Astrocyte (in vitro differentiated cells and primary cell): ENCODE measurements at regions not wholly inside any gene's neighbourhood (a gene's known extent, or its start where the extent isn't known, plus 50 kb on each side); places are given as distances from the start of the nearest gene placed in this dataset.

Source experiments
- DNase-seq: peaks from one replicate; pipeline ENCODE4 v3.0.0-alpha.2; 2010; ENCODE audit warnings: low read depth
- FAIRE-seq: peaks from 2 replicates; lab custom pipeline; 2011; peaks lifted over from hg19 to GRCh38; lab: Jason Lieb, UNC
- H2AFZ ChIP-seq: 2 replicates; pipeline ENCODE4 v1.6.0; 2012; ENCODE audit warnings: low read depth, low read length, inconsistent platforms
- H3K27ac ChIP-seq: 2 replicates; pipeline ENCODE4 v1.5.1; 2011; ENCODE audit warnings: low read depth, low read length, inconsistent platforms
- H3K27me3 ChIP-seq: 2 replicates; pipeline ENCODE4 v1.6.0; 2011; ENCODE audit warnings: low read length, inconsistent platforms; ENCODE audit not compliant: insufficient read depth
- H3K36me3 ChIP-seq: 2 replicates; pipeline ENCODE4 v1.5.1; 2011; ENCODE audit warnings: low read length, inconsistent platforms; ENCODE audit not compliant: insufficient read depth
- H3K4me1 ChIP-seq: 2 replicates; pipeline ENCODE4 v1.5.1; 2011; ENCODE audit warnings: low read length, inconsistent platforms; ENCODE audit not compliant: insufficient read depth
- H3K4me2 ChIP-seq: 2 replicates; pipeline ENCODE4 v1.6.0; 2012; ENCODE audit warnings: low read length, inconsistent platforms
- H3K4me3 ChIP-seq: 2 replicates; pipeline ENCODE4 v1.5.1; 2011; ENCODE audit warnings: low read depth, mild to moderate bottlenecking, low read length, inconsistent platforms; ENCODE audit not compliant: insufficient read depth
- H3K79me2 ChIP-seq: 2 replicates; pipeline ENCODE4 v1.6.0; 2012; ENCODE audit warnings: mild to moderate bottlenecking, low read length, inconsistent platforms; ENCODE audit not compliant: insufficient read depth
- H3K9ac ChIP-seq: 2 replicates; pipeline ENCODE4 v1.6.0; 2012; ENCODE audit warnings: mild to moderate bottlenecking, low read length, inconsistent platforms
- H3K9me3 ChIP-seq: 2 replicates; pipeline ENCODE4 v1.5.1; 2012; ENCODE audit warnings: low read depth, mild to moderate bottlenecking, low read length, inconsistent platforms; ENCODE audit not compliant: insufficient read depth
- H4K20me1 ChIP-seq: 2 replicates; pipeline ENCODE4 v1.6.0; 2012; ENCODE audit warnings: low read length, inconsistent platforms; ENCODE audit not compliant: insufficient read depth
- H3K27ac Mint-ChIP-seq: one replicate; pipeline ENCODE4 v1.8.0; 2021; ENCODE audit warnings: mild to moderate bottlenecking, mixed read lengths; ENCODE audit not compliant: unreplicated experiment
- H3K27me3 Mint-ChIP-seq: one replicate; pipeline ENCODE4 v1.8.0; 2021; ENCODE audit warnings: low read depth, mixed read lengths; ENCODE audit not compliant: unreplicated experiment
- H3K36me3 Mint-ChIP-seq: one replicate; pipeline ENCODE4 v1.8.0; 2021; ENCODE audit warnings: low read depth, mixed read lengths; ENCODE audit not compliant: unreplicated experiment
- H3K4me1 Mint-ChIP-seq: one replicate; pipeline ENCODE4 v1.8.0; 2021; ENCODE audit warnings: low read depth, mixed read lengths; ENCODE audit not compliant: unreplicated experiment
- H3K4me3 Mint-ChIP-seq: one replicate; pipeline ENCODE4 v1.8.0; 2021; ENCODE audit warnings: mild to moderate bottlenecking, moderate library complexity, mixed read lengths; ENCODE audit not compliant: unreplicated experiment
- H3K9me3 Mint-ChIP-seq: one replicate; pipeline ENCODE4 v1.8.0; 2021; ENCODE audit warnings: mild to moderate bottlenecking, mixed read lengths; ENCODE audit not compliant: unreplicated experiment
- CTCF ChIP-seq: IDR thresholded peaks from 2 replicates; pipeline ENCODE4 v1.5.1; 2011; ENCODE audit warnings: low read depth, mild to moderate bottlenecking, inconsistent platforms, low read length, moderate library complexity; ENCODE audit not compliant: insufficient read depth
- EZH2 ChIP-seq: IDR thresholded peaks from 2 replicates; pipeline ENCODE4 v1.6.1; 2012; ENCODE audit warnings: mild to moderate bottlenecking, low read length, inconsistent platforms; ENCODE audit not compliant: insufficient read depth

DNA sequence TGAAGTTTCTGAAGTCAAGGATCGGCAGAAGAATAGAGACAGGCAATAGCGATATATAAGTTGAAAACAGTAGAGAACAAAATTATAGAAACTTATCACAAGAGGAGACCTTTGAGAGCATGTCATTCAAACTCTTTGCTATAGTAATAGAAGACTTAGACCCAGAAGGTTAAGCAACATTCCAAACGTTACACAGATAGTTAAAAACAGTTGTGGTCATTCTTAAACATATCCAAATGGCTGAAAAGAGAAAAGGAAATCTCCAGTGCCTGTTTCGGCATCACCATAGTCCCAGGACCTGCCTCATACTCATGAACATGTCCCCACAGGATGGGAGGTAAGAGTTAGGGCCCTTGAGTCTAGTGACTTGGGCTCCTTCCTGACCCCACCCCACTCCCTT, 258.1 kb upstream of the NOCT start:
- Histone ChIP-seq H3K4me2 (no peak overlapping the region), H3K4me3 (no peak overlapping the region), H3K9ac (no peak overlapping the region), H3K36me3 (no peaks in the 10 kb centered on the region), H3K9me3 (no peaks in the 10 kb centered on the region), H4K20me1 (no peaks in the 10 kb centered on the region), H3K4me1 (no peaks in the 10 kb centered on the region), H3K79me2 (no peaks in the 10 kb centered on the region), H3K27ac (no peak overlapping the region), H3K27me3 (no peaks in the 10 kb centered on the region), H2AFZ (no peak overlapping the region)
- Mint-ChIP-seq H3K9me3 (peaks cover 2% of the 10 kb centered on the region), H3K27me3 (peaks cover 1% of the 10 kb centered on the region), H3K4me1 (no peaks in the 10 kb centered on the region), H3K4me3 (no peak overlapping the region), H3K27ac (no peak overlapping the region), H3K36me3 (no peaks in the 10 kb centered on the region)
- DNase-seq: no peak
- FAIRE-seq: no peak
- no peak for TF ChIP-seq CTCF
- TF ChIP-seq EZH2: no peak

DNA sequence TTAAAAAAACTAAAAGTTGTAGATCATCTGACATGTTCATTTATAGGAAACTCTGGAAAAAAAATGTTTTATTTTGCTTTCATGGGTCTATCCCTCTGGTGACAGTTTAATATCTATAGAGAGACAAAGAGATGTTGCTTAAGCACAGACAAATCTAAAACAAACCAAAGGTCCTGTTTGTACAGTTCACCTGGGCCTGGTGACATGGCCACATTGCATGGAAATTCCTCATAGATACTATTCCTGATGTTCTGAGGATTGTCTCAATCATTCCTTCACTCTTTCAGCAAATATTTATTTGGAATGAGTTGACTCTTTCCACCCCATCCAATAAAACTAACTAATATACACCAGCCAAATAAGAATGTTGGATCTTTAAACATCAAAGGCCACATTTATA, 259.1 kb upstream of the NOCT start:
- Mint-ChIP-seq H3K36me3 (no peaks in the 10 kb centered on the region), H3K4me1 (no peaks in the 10 kb centered on the region), H3K27ac (no peak overlapping the region), H3K9me3 (peaks cover 4% of the 10 kb centered on the region), H3K27me3 (peaks cover 1% of the 10 kb centered on the region), H3K4me3 (no peak overlapping the region)
- Histone ChIP-seq H3K36me3 (no peaks in the 10 kb centered on the region), H3K9ac (no peak overlapping the region), H3K9me3 (no peaks in the 10 kb centered on the region), H3K4me3 (no peak overlapping the region), H3K79me2 (no peaks in the 10 kb centered on the region), H4K20me1 (no peaks in the 10 kb centered on the region), H3K4me2 (no peak overlapping the region), H3K27me3 (no peaks in the 10 kb centered on the region), H2AFZ (no peak overlapping the region), H3K4me1 (no peaks in the 10 kb centered on the region), H3K27ac (no peak overlapping the region)
- TF ChIP-seq EZH2 (no peak), CTCF (no peak)
- FAIRE-seq (no peak), DNase-seq (no peak)

DNA sequence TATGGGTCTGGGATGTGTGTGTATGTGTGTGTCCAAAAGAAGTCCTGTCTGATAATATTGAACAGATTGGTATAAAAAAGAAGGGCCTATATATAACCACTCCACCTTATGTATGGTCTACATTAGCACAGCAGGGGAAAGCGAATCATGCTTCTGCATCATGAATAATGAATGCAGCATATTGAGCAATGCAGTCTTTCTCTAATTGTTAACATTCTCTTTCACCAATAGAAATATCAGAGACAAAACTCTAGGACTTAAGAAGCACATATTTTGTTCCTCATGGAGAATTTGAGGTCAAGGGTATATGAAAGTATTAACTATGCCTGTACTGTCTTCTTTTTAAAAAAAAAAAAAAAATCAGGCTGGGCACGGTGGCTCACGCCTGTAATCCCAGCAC, 264.3 kb upstream of the NOCT start:
- H3K9me3 ChIP-seq: no peaks in the 10 kb centered on the region
- peaks cover 3% of the 10 kb centered on the region for H3K4me1 Mint-ChIP-seq
- H3K9ac ChIP-seq: no peak overlapping the region
- H3K27me3 ChIP-seq: no peaks in the 10 kb centered on the region
- H3K36me3 Mint-ChIP-seq: no peaks in the 10 kb centered on the region
- no peaks in the 10 kb centered on the region for H3K4me1 ChIP-seq
- no peaks in the 10 kb centered on the region for H4K20me1 ChIP-seq
- H3K9me3 Mint-ChIP-seq: peaks cover 6% of the 10 kb centered on the region
- no peaks in the 10 kb centered on the region for H3K27me3 Mint-ChIP-seq
- no peak overlapping the region for H3K4me3 Mint-ChIP-seq
- H3K4me3 ChIP-seq: no peak overlapping the region
- no peak overlapping the region for H3K4me2 ChIP-seq
- H2AFZ ChIP-seq: no peak overlapping the region
- no peak overlapping the region for H3K27ac Mint-ChIP-seq
- no peaks in the 10 kb centered on the region for H3K36me3 ChIP-seq
- no peak overlapping the region for H3K27ac ChIP-seq
- H3K79me2 ChIP-seq: no peaks in the 10 kb centered on the region
- no peak for TF ChIP-seq EZH2
- no peak for TF ChIP-seq CTCF
- DNase-seq (no peak), FAIRE-seq (no peak)
